Nephron (organoid): ENCODE measurements at regions not wholly inside any gene's neighbourhood (a gene's known extent, or its start where the extent isn't known, plus 50 kb on each side); places are given as distances from the start of the nearest gene placed in this dataset.
A peak's percentile ranks its signal among the peaks of the same experiment; 100 is the strongest.

Source experiments
- H3K27ac Mint-ChIP-seq, 3 experiments: 2 replicates each; pipeline ENCODE4 v1.8.0; 2020; ENCODE audit warnings: mixed read lengths in 3 of 3, mild to moderate bottlenecking in 2 of 3, moderate library complexity in 1 of 3
- H3K27me3 Mint-ChIP-seq: 2 replicates; pipeline ENCODE4 v1.8.0; 2021; ENCODE audit warnings: low read depth, mild to moderate bottlenecking, moderate library complexity, mixed read lengths
- H3K36me3 Mint-ChIP-seq: 2 replicates; pipeline ENCODE4 v1.8.0; 2020; ENCODE audit warnings: low read depth, mixed read lengths
- H3K4me1 Mint-ChIP-seq: 2 replicates; pipeline ENCODE4 v1.8.0; 2020; ENCODE audit warnings: mixed read lengths
- H3K4me3 Mint-ChIP-seq, 3 experiments: 2 replicates each; pipeline ENCODE4 v1.8.0; 2020; ENCODE audit warnings: mild to moderate bottlenecking in 3 of 3, mixed read lengths in 3 of 3, moderate library complexity in 2 of 3
- H3K9me3 Mint-ChIP-seq: 2 replicates; pipeline ENCODE4 v1.8.0; 2020; ENCODE audit warnings: mixed read lengths
- TF ChIP-seq, protein P1 (sequence below), 3 experiments: fragments of 200-600 bp; sonication (generic); IDR thresholded peaks; one replicate each; pipeline ENCODE4 v1.5.0; 2021; ENCODE audit warnings: antibody characterized with exemption in 3 of 3; ENCODE audit not compliant: unreplicated experiment in 3 of 3

DNA sequence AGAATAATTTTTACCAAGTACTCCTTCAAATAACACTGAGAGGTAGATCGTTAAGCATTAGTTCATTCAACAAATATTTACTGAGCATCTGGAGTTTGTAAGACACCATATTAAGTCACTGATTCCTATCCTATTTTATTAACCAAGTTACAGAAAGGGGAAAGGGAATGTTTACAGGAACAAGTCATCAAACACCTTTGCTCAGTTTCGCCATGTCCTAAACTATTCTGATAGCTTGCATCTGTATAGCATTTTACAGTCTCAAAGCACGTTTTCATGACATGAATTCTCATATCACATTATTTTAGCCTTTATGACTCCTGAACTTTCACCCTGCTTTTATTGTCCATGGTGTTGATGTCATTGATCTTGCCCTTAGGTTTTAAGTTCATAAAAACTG, 89.2 kb downstream of the AREG start:
- TF ChIP-seq, protein P1, sequence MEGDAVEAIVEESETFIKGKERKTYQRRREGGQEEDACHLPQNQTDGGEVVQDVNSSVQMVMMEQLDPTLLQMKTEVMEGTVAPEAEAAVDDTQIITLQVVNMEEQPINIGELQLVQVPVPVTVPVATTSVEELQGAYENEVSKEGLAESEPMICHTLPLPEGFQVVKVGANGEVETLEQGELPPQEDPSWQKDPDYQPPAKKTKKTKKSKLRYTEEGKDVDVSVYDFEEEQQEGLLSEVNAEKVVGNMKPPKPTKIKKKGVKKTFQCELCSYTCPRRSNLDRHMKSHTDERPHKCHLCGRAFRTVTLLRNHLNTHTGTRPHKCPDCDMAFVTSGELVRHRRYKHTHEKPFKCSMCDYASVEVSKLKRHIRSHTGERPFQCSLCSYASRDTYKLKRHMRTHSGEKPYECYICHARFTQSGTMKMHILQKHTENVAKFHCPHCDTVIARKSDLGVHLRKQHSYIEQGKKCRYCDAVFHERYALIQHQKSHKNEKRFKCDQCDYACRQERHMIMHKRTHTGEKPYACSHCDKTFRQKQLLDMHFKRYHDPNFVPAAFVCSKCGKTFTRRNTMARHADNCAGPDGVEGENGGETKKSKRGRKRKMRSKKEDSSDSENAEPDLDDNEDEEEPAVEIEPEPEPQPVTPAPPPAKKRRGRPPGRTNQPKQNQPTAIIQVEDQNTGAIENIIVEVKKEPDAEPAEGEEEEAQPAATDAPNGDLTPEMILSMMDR (IDR thresholded peaks at IDR 0.05; ENCODE audit: unreplicated experiment in 3 of 3), result no peak
- Mint-ChIP-seq H3K36me3 (no peaks in the 10 kb centered on the region), H3K9me3 (no peaks in the 10 kb centered on the region), H3K27ac (no peak overlapping the region), H3K4me1 (no peaks in the 10 kb centered on the region), H3K4me3 (no peak overlapping the region), H3K27me3 (no peaks in the 10 kb centered on the region)

DNA sequence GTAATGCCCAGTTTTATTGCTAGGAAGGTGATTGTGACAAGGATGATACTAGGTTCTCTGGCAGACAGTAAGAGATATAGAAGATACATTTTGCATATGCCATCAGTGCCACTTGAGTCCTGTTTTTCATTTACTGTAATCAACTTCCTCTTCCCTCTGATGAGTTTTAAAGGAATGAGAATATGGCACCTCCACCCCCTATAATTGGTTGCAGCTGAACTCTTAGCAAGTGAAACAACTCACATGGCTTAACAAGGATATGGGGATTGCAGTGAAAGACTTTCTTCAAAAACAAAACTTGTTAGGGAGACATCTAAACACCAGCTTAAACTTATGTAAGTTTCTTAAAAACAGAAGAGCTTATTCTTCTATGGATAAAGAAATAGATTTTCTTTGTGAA, 90.0 kb downstream of the AREG start:
- Mint-ChIP-seq H3K27ac (no peak overlapping the region), H3K4me1 (no peaks in the 10 kb centered on the region), H3K4me3 (no peak overlapping the region), H3K36me3 (no peaks in the 10 kb centered on the region), H3K9me3 (no peaks in the 10 kb centered on the region), H3K27me3 (no peaks in the 10 kb centered on the region)
- TF ChIP-seq, protein P1 (IDR thresholded peaks at IDR 0.05; ENCODE audit: unreplicated experiment in 3 of 3), result no peak

DNA sequence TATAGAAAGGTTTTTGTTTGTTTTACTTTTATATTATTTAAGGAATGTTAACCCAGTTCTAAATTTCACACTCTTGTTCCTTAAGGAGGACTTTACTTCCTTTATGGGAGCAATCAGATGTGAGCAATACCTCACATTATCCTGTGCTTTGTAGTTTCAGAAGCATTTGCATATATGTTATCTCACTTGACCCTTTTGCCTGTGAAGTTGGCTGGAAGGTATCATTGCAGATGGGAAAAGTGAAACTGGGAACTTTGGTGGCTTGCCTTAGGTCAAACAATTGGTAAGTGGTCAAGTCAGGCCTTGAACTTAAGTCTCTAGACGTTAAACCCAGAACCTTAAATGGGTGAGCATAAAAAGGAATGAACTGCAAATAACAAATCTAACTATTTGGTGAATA, 90.6 kb downstream of the AREG start:
- H3K4me3 Mint-ChIP-seq, result no peak overlapping the region
- H3K36me3 Mint-ChIP-seq, result no peaks in the 10 kb centered on the region
- H3K27me3 Mint-ChIP-seq, result no peaks in the 10 kb centered on the region
- no peaks in the 10 kb centered on the region for H3K9me3 Mint-ChIP-seq
- TF ChIP-seq, protein P1 (IDR thresholded peaks at IDR 0.05; ENCODE audit: unreplicated experiment in 3 of 3), result no peak
- no peaks in the 10 kb centered on the region for H3K4me1 Mint-ChIP-seq
- H3K27ac Mint-ChIP-seq, result no peak overlapping the region

DNA sequence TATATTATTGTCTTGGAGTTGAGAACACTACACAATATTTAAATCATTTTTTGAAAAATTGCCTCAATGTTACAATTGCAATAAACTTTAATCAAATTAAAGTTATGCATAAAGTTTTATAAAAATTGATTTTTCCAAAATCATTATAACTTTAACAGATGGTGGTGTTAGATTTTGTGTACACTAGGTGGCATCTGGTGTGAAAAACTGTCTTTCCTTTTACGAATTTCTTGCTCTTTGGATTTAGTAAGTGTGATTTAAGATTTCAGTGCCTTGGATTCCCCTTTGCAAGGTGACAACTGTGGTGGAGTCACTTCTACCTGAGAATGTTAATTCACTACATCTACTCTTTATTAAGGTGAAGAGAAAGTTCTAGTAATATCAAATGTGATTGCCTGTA, 91.6 kb downstream of the AREG start:
- Mint-ChIP-seq H3K27ac (no peak overlapping the region), H3K4me1 (no peaks in the 10 kb centered on the region), H3K36me3 (no peaks in the 10 kb centered on the region), H3K27me3 (peaks cover 1% of the 10 kb centered on the region), H3K4me3 (no peak overlapping the region), H3K9me3 (no peaks in the 10 kb centered on the region)
- TF ChIP-seq, protein P1 (IDR thresholded peaks at IDR 0.05; ENCODE audit: unreplicated experiment in 3 of 3), result peak; percentile 20 to 32 (median 27)

DNA sequence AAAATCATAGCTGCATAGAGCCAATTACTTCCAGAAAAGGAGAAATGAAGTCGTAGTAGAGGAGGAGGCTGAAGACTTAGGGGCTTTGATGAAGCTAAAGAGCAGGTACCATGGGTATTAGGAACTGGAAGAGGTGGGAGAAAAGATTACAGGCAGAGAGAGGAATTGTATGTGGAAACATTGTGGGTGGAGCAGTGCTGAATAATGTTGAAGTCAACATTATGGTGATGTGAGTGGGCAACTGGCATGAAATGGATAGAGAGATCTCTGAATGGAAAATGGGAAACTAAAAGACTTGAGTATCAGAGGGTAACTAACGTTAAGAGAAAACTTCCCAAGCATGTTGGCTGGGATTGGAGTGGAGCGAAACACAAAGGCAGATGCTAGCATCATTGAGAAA, 92.5 kb downstream of the AREG start:
- peaks cover 6% of the 10 kb centered on the region for H3K27me3 Mint-ChIP-seq
- peak overlapping the region in 1 of 3 experiments; percentile 2 for H3K27ac Mint-ChIP-seq
- H3K4me1 Mint-ChIP-seq, result no peaks in the 10 kb centered on the region
- H3K9me3 Mint-ChIP-seq, result no peaks in the 10 kb centered on the region
- TF ChIP-seq, protein P1 (IDR thresholded peaks at IDR 0.05; ENCODE audit: unreplicated experiment in 3 of 3), result no peak
- H3K36me3 Mint-ChIP-seq, result no peaks in the 10 kb centered on the region
- H3K4me3 Mint-ChIP-seq, result no peak overlapping the region

DNA sequence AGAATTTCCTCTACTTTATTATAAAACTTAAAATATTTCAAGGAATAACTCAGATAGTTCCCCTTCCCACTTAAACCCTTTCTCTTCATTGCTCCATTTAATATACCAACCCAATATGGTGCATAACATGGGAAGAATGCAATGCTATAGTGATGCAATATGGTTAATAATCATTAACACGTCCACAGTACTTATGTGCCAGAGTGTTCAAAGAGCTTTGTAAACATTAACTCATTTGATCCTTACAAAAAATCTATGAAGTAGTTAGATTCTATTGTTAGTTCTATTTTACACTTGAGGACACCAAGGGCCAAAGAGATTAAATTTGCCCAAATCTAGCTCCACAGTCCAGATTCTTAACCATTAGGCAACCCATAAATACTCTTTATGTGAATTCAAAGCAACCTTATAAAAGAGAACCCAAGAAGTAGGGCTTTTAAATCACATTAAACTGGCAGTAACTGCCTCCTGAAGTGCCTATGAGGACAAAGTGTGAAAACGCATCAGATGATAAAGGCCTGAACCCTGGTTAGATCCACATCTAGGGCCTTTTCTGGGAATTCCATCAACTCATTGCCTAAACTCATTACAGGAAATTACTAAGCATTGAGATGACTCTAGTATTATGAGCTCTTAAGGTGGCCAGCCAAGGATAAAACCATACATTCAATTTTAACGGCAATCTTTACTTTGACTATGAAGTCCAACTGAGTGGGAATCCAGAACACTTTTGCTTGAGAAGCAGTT, 94.3 kb downstream of the AREG start:
- peaks cover 5% of the 10 kb centered on the region for H3K4me1 Mint-ChIP-seq
- no peaks in the 10 kb centered on the region for H3K36me3 Mint-ChIP-seq
- no peaks in the 10 kb centered on the region for H3K9me3 Mint-ChIP-seq
- TF ChIP-seq, protein P1 (IDR thresholded peaks at IDR 0.05; ENCODE audit: unreplicated experiment in 3 of 3), result no peak
- peak overlapping the region; percentile 79 to 90 (median 87) for H3K27ac Mint-ChIP-seq
- H3K4me3 Mint-ChIP-seq, result no peak overlapping the region
- H3K27me3 Mint-ChIP-seq, result peaks cover 6% of the 10 kb centered on the region
